ENCODE measurements at regions not wholly inside any gene's neighbourhood (a gene's known extent, or its start where the extent isn't known, plus 50 kb on each side); places are given as distances from the start of the nearest gene placed in this dataset.

DNA sequence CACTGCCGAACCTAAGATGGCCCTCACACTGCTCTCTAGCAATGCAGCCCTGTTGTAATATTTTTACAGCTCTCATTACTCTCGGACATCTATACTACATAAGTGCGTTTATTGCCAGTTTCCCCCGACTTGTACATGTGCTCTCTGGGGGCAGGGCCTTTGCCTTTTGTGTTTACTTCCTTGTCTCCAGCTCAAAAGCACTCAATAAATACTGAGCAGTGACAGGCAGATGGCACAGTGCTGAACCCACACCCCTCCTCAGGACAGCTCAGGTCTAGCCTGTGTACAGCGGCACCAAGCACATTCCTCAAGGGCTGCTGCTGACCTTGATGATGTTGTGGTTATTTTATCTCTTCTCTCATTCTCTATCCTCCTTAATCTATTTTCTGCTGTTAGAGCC lies 68.0 kb upstream of the ELMO1 start:
- no peak for TF ChIP-seq EZH2 (IDR thresholded peaks at IDR 0.05; ENCODE audit: borderline replicate concordance, low read depth, low read length, poor library complexity, severe bottlenecking)
- TF ChIP-seq, protein P1, sequence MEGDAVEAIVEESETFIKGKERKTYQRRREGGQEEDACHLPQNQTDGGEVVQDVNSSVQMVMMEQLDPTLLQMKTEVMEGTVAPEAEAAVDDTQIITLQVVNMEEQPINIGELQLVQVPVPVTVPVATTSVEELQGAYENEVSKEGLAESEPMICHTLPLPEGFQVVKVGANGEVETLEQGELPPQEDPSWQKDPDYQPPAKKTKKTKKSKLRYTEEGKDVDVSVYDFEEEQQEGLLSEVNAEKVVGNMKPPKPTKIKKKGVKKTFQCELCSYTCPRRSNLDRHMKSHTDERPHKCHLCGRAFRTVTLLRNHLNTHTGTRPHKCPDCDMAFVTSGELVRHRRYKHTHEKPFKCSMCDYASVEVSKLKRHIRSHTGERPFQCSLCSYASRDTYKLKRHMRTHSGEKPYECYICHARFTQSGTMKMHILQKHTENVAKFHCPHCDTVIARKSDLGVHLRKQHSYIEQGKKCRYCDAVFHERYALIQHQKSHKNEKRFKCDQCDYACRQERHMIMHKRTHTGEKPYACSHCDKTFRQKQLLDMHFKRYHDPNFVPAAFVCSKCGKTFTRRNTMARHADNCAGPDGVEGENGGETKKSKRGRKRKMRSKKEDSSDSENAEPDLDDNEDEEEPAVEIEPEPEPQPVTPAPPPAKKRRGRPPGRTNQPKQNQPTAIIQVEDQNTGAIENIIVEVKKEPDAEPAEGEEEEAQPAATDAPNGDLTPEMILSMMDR (conservative IDR thresholded peaks at IDR 0.05; ENCODE audit: low read depth, low read length) = no peak

DNA sequence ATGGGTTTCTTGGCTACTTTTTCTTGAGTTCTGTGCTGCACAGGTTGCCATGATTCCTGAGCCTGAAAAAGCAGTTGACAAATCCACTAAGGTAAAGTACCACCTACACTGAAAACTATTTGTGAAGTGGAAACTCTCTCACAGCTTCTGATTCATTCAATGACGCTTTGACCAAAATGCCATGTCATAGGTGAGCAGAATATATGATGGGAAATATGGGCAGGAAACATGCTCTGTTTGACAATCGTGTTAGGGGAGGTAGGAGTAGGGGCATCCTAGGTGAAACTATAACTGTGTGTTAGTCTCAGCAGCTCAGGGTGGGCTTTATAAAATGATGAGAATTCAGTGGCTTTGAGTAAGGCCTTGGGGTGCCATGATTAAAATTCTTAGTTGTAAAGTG lies 69.6 kb upstream of the ELMO1 start:
- Histone ChIP-seq H3K9me3 (ENCODE audit: low read depth, low read length, poor library complexity, severe bottlenecking) (no peaks in the 10 kb centered on the region), H3K27ac (ENCODE audit: low read depth, low read length, poor library complexity, severe bottlenecking) (no peak overlapping the region), H3K4me3 (ENCODE audit: low read depth, low read length, poor library complexity, severe bottlenecking) (no peak overlapping the region), H3K36me3 (ENCODE audit: insufficient read depth, low read length, poor library complexity, severe bottlenecking) (no peaks in the 10 kb centered on the region), H3K27me3 (replicated peaks; ENCODE audit: insufficient read depth, low read depth, low read length, poor library complexity) (no peaks in the 10 kb centered on the region), H3K4me1 (ENCODE audit: insufficient read depth, low read length, poor library complexity, severe bottlenecking) (no peaks in the 10 kb centered on the region)
- ChIA-PET POLR2A (ENCODE audit: low non-redundant PET) (no interaction called here), CTCF (no interaction called here)
- intact Hi-C loops (cut with micrococcal nuclease; ENCODE audit: unreplicated experiment) = no loop called here
- BruUV-seq (replicated peaks) = no TSS peak
- no peak for DNase-seq (ENCODE audit: low spot score)
- TF ChIP-seq, protein P1 (conservative IDR thresholded peaks at IDR 0.05; ENCODE audit: low read depth, low read length) = no peak
- no peak for TF ChIP-seq EZH2 (IDR thresholded peaks at IDR 0.05; ENCODE audit: borderline replicate concordance, low read depth, low read length, poor library complexity, severe bottlenecking)

More for the DNA sequence above, 68.0 kb upstream of the ELMO1 start:
- ChIA-PET CTCF (no interaction called here), POLR2A (ENCODE audit: low non-redundant PET) (no interaction called here)
- Histone ChIP-seq H3K4me1 (ENCODE audit: insufficient read depth, low read length, poor library complexity, severe bottlenecking) (no peaks in the 10 kb centered on the region), H3K9me3 (ENCODE audit: low read depth, low read length, poor library complexity, severe bottlenecking) (no peaks in the 10 kb centered on the region), H3K4me3 (ENCODE audit: low read depth, low read length, poor library complexity, severe bottlenecking) (no peak overlapping the region), H3K36me3 (ENCODE audit: insufficient read depth, low read length, poor library complexity, severe bottlenecking) (no peaks in the 10 kb centered on the region), H3K27ac (ENCODE audit: low read depth, low read length, poor library complexity, severe bottlenecking) (no peak overlapping the region), H3K27me3 (replicated peaks; ENCODE audit: insufficient read depth, low read depth, low read length, poor library complexity) (no peaks in the 10 kb centered on the region)
- intact Hi-C loops (cut with micrococcal nuclease; ENCODE audit: unreplicated experiment) = no loop called here
- no TSS peak for BruUV-seq (replicated peaks)
- DNase-seq (ENCODE audit: low spot score) = no peak

DNA sequence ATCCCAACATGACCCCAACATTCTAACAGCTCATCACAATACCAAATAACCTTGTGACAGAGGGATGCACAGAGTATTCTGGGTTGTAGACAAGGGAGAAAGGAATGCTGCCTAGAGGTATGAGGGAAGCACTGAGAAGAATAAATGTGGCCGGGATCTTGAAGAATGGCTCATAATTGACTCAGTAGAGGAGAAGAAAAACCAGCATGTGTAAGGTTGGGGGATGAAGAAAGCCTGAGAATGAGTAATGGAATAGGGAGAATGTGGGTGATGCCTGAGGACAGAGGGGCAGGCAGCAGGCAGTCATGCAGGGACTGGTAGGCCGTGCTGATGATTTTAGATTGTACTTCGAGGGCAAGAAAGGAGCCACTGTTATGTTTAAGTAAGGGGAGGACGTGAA lies 75.4 kb upstream of the ELMO1 start:
- intact Hi-C loops (cut with micrococcal nuclease; ENCODE audit: unreplicated experiment) = no loop called here
- Histone ChIP-seq H3K27ac (ENCODE audit: low read depth, low read length, poor library complexity, severe bottlenecking) (no peak overlapping the region), H3K4me3 (ENCODE audit: low read depth, low read length, poor library complexity, severe bottlenecking) (no peak overlapping the region), H3K4me1 (ENCODE audit: insufficient read depth, low read length, poor library complexity, severe bottlenecking) (no peaks in the 10 kb centered on the region), H3K9me3 (ENCODE audit: low read depth, low read length, poor library complexity, severe bottlenecking) (no peaks in the 10 kb centered on the region), H3K27me3 (replicated peaks; ENCODE audit: insufficient read depth, low read depth, low read length, poor library complexity) (no peaks in the 10 kb centered on the region), H3K36me3 (ENCODE audit: insufficient read depth, low read length, poor library complexity, severe bottlenecking) (no peaks in the 10 kb centered on the region)
- BruUV-seq (replicated peaks) = no TSS peak
- no peak for DNase-seq (ENCODE audit: low spot score)
- ChIA-PET POLR2A (ENCODE audit: low non-redundant PET) (no interaction called here), CTCF (no interaction called here)
- TF ChIP-seq EZH2 (IDR thresholded peaks at IDR 0.05; ENCODE audit: borderline replicate concordance, low read depth, low read length, poor library complexity, severe bottlenecking) = no peak
- TF ChIP-seq, protein P1 (conservative IDR thresholded peaks at IDR 0.05; ENCODE audit: low read depth, low read length) = no peak
